Fibroblast of lung (primary cell): ENCODE measurements at regions not wholly inside any gene's neighbourhood (a gene's known extent, or its start where the extent isn't known, plus 50 kb on each side); places are given as distances from the start of the nearest gene placed in this dataset.

Source experiments
- DNase-seq, 2 donors: peaks; one replicate each; pipeline versions ENCODE4 v3.0.0 to v3.0.0-alpha.2; 2010; ENCODE audit warnings: low read depth in 2 of 2
- H2AFZ ChIP-seq: 2 replicates; pipeline ENCODE4 v1.5.1; 2012; ENCODE audit warnings: low read length, control low read depth, inconsistent platforms
- H3K27ac ChIP-seq: 2 replicates; pipeline ENCODE4 v1.5.1; 2011; ENCODE audit warnings: low read length, control low read depth; ENCODE audit not compliant: insufficient read depth
- H3K27me3 ChIP-seq: 2 replicates; pipeline ENCODE4 v1.5.1; 2011; ENCODE audit warnings: mild to moderate bottlenecking, low read length; ENCODE audit not compliant: control insufficient read depth, insufficient read depth
- H3K36me3 ChIP-seq: 2 replicates; pipeline ENCODE4 v1.5.1; 2011; ENCODE audit warnings: low read length; ENCODE audit not compliant: control insufficient read depth, insufficient read depth
- H3K4me1 ChIP-seq: 2 replicates; pipeline ENCODE4 v1.5.1; 2011; ENCODE audit warnings: low read length; ENCODE audit not compliant: control insufficient read depth, insufficient read depth; ENCODE audit errors: extremely low read depth
- H3K4me2 ChIP-seq: 2 replicates; pipeline ENCODE4 v1.5.1; 2011; ENCODE audit warnings: low read length, control low read depth; ENCODE audit not compliant: insufficient read depth; ENCODE audit errors: extremely low read depth
- H3K4me3 ChIP-seq, 4 experiments: fragments of 200-600 bp in 1 of 4; sonication (generic) in 1 of 4; replicated peaks in 1 of 4; 2 replicates each; pipeline ENCODE4 v1.5.1; 2011 to 2016; ENCODE audit warnings: low read length in 4 of 4, low read depth in 3 of 4, mild to moderate bottlenecking in 3 of 4, control low read depth in 2 of 4, inconsistent platforms in 1 of 4, mixed read lengths in 1 of 4; ENCODE audit not compliant: insufficient read depth in 1 of 4; ENCODE audit errors: control extremely low read depth in 1 of 4
- H3K79me2 ChIP-seq: 2 replicates; pipeline ENCODE4 v1.5.1; 2012; ENCODE audit warnings: mild to moderate bottlenecking, low read length, inconsistent platforms; ENCODE audit not compliant: control insufficient read depth, insufficient read depth
- H3K9ac ChIP-seq: 2 replicates; pipeline ENCODE4 v1.5.1; 2011; ENCODE audit warnings: mild to moderate bottlenecking, low read length, control low read depth; ENCODE audit not compliant: insufficient read depth
- H3K9me3 ChIP-seq: 2 replicates; pipeline ENCODE4 v1.5.1; 2012; ENCODE audit warnings: low read depth, low read length; ENCODE audit not compliant: control insufficient read depth, insufficient read depth
- H4K20me1 ChIP-seq: 2 replicates; pipeline ENCODE4 v1.5.1; 2011; ENCODE audit warnings: low read length; ENCODE audit not compliant: control insufficient read depth, insufficient read depth; ENCODE audit errors: extremely low read depth
- CTCF ChIP-seq, 2 donors: IDR thresholded peaks in 1 of 2; conservative IDR thresholded peaks in 1 of 2; 1 replicate in 1 of 2; 2 replicates in 1 of 2; pipeline ENCODE4 v1.5.1; 2011 to 2012; ENCODE audit warnings: low read length in 2 of 2, control low read depth in 1 of 2, inconsistent platforms in 1 of 2, low read depth in 1 of 2, mild to moderate bottlenecking in 1 of 2
- EZH2 ChIP-seq: IDR thresholded peaks from 2 replicates; pipeline ENCODE4 v1.5.1; 2012; ENCODE audit warnings: low read length, control low read depth, mild to moderate bottlenecking; ENCODE audit errors: missing control alignments

GRCh38 chr13:71030784-71031183, 836.2 kb downstream of the DACH1 start:
- H3K9ac ChIP-seq, result no peak overlapping the region
- H3K27ac ChIP-seq, result no peak overlapping the region
- no peak overlapping the region for H2AFZ ChIP-seq
- H3K4me1 ChIP-seq, result no peaks in the 10 kb centered on the region
- no peak for TF ChIP-seq EZH2
- H3K36me3 ChIP-seq, result no peaks in the 10 kb centered on the region
- H3K4me2 ChIP-seq, result no peak overlapping the region
- H3K4me3 ChIP-seq, result no peak overlapping the region
- no peaks in the 10 kb centered on the region for H3K27me3 ChIP-seq
- H3K9me3 ChIP-seq, result no peaks in the 10 kb centered on the region
- H3K79me2 ChIP-seq, result no peaks in the 10 kb centered on the region
- no peak for DNase-seq
- no peaks in the 10 kb centered on the region for H4K20me1 ChIP-seq

- Histone ChIP-seq H3K27me3 (no peaks in the 10 kb centered on the region), H3K4me3 (no peak overlapping the region), H2AFZ (no peak overlapping the region), H3K79me2 (no peaks in the 10 kb centered on the region), H3K9me3 (no peaks in the 10 kb centered on the region), H3K36me3 (no peaks in the 10 kb centered on the region), H3K27ac (no peak overlapping the region), H3K4me1 (no peaks in the 10 kb centered on the region), H3K9ac (no peak overlapping the region), H4K20me1 (no peaks in the 10 kb centered on the region), H3K4me2 (no peak overlapping the region)
- no peak for TF ChIP-seq CTCF (conservative IDR thresholded peaks at IDR 0.05 in 1 of 2, IDR thresholded peaks at IDR 0.05 in 1 of 2; ENCODE audit: low read depth in 1 of 2, low read length in 2 of 2)
- DNase-seq, result no peak
Observed at GRCh38 chr13:71028884-71029283, 838.1 kb downstream of the DACH1 start.

- Histone ChIP-seq H3K27ac (no peak overlapping the region), H3K4me1 (no peaks in the 10 kb centered on the region), H3K79me2 (no peaks in the 10 kb centered on the region), H3K36me3 (no peaks in the 10 kb centered on the region), H2AFZ (no peak overlapping the region), H3K4me2 (no peak overlapping the region), H3K9me3 (no peaks in the 10 kb centered on the region), H3K4me3 (no peak overlapping the region), H3K9ac (no peak overlapping the region), H3K27me3 (no peaks in the 10 kb centered on the region), H4K20me1 (no peaks in the 10 kb centered on the region)
- TF ChIP-seq CTCF (conservative IDR thresholded peaks at IDR 0.05 in 1 of 2, IDR thresholded peaks at IDR 0.05 in 1 of 2; ENCODE audit: low read depth in 1 of 2, low read length in 2 of 2) (no peak), EZH2 (no peak)
- no peak for DNase-seq
Observed at GRCh38 chr13:71021825-71022422, 845.1 kb downstream of the DACH1 start.
